ENCODE measurements at regions not wholly inside any gene's neighbourhood (a gene's known extent, or its start where the extent isn't known, plus 50 kb on each side); places are given as distances from the start of the nearest gene placed in this dataset.

GRCh38 chr11:23679041-23679440 is 817.8 kb upstream of the LUZP2 start:
- no peak for DNase-seq

GRCh38 chr11:23679981-23680380 is 816.9 kb upstream of the LUZP2 start:
- no peak for DNase-seq

GRCh38 chr11:23680488-23681230 is 816.2 kb upstream of the LUZP2 start:
- DNase-seq: no peak

GRCh38 chr11:23684701-23685100 is 812.2 kb upstream of the LUZP2 start:
- DNase-seq: no peak

GRCh38 chr11:23687991-23688390 is 808.9 kb upstream of the LUZP2 start:
- no peak for DNase-seq

GRCh38 chr11:23688411-23688810 is 808.4 kb upstream of the LUZP2 start:
- DNase-seq: no peak

GRCh38 chr11:23688835-23689234 is 808.0 kb upstream of the LUZP2 start:
- DNase-seq: no peak

- no peak for DNase-seq
Measured at GRCh38 chr11:23696688-23697415, 800.0 kb upstream of the LUZP2 start.

- DNase-seq: no peak
Measured at GRCh38 chr11:23704183-23704582, 792.7 kb upstream of the LUZP2 start.

GRCh38 chr11:23711981-23712380 is 784.9 kb upstream of the LUZP2 start:
- DNase-seq: no peak

GRCh38 chr11:23719016-23719415 is 777.8 kb upstream of the LUZP2 start:
- DNase-seq: no peak

GRCh38 chr11:23723861-23724260 is 773.0 kb upstream of the LUZP2 start:
- DNase-seq: no peak

GRCh38 chr11:23725752-23726151 is 771.1 kb upstream of the LUZP2 start:
- DNase-seq: no peak

- DNase-seq: no peak
Measured at GRCh38 chr11:23727387-23727786, 769.5 kb upstream of the LUZP2 start.

- no peak for DNase-seq
Measured at GRCh38 chr11:23727794-23728193, 769.1 kb upstream of the LUZP2 start.

- DNase-seq: no peak
Measured at GRCh38 chr11:23729088-23729487, 767.8 kb upstream of the LUZP2 start.

- DNase-seq: no peak
Measured at GRCh38 chr11:23730307-23730998, 766.4 kb upstream of the LUZP2 start.

- DNase-seq: no peak
Measured at GRCh38 chr11:23732026-23732425, 764.8 kb upstream of the LUZP2 start.

GRCh38 chr11:23746896-23747295 is 750.0 kb upstream of the LUZP2 start:
- no peak for DNase-seq

GRCh38 chr11:23749762-23750430 is 747.0 kb upstream of the LUZP2 start:
- DNase-seq: no peak

- DNase-seq: no peak
Measured at GRCh38 chr11:23751280-23751679, 745.6 kb upstream of the LUZP2 start.

GRCh38 chr11:23755076-23755475 is 741.8 kb upstream of the LUZP2 start:
- no peak for DNase-seq
